H9 (cell line): ENCODE measurements at regions not wholly inside any gene's neighbourhood (a gene's known extent, or its start where the extent isn't known, plus 50 kb on each side); places are given as distances from the start of the nearest gene placed in this dataset.

Experiments used
- DNase-seq: peaks from one replicate; pipeline ENCODE4 v3.0.0-alpha.2; 2017
- H2AFZ ChIP-seq: one replicate; pipeline ENCODE4 v1.6.1; 2013; ENCODE audit warnings: mild to moderate bottlenecking, low read length, control low read depth, moderate library complexity
- H2AK5ac ChIP-seq: 2 replicates; pipeline ENCODE4 v1.6.1; 2013; ENCODE audit warnings: low read length, control low read depth, mixed read lengths; ENCODE audit not compliant: insufficient read length
- H2BK120ac ChIP-seq: one replicate; pipeline ENCODE4 v1.6.1; 2013; ENCODE audit warnings: low read depth, mild to moderate bottlenecking, low read length, control low read depth, inconsistent platforms; ENCODE audit not compliant: poor library complexity, severe bottlenecking
- H2BK12ac ChIP-seq: 2 replicates; pipeline ENCODE4 v1.6.1; 2013; ENCODE audit warnings: low read length, control low read depth, mixed read lengths, low read depth; ENCODE audit not compliant: insufficient read length
- H2BK15ac ChIP-seq: 2 replicates; pipeline ENCODE4 v1.6.1; 2013; ENCODE audit warnings: low read depth, low read length, control low read depth
- H2BK20ac ChIP-seq: one replicate; pipeline ENCODE4 v1.6.1; 2013; ENCODE audit warnings: low read depth, mild to moderate bottlenecking, low read length, control low read depth, inconsistent platforms; ENCODE audit not compliant: poor library complexity, severe bottlenecking
- H2BK5ac ChIP-seq: 2 replicates; pipeline ENCODE4 v1.6.1; 2013; ENCODE audit warnings: low read length, control low read depth, mixed read lengths; ENCODE audit not compliant: insufficient read length
- H3K14ac ChIP-seq: 2 replicates; pipeline ENCODE4 v1.6.1; 2013; ENCODE audit warnings: low read length, control low read depth; ENCODE audit not compliant: insufficient read depth
- H3K18ac ChIP-seq: 2 replicates; pipeline ENCODE4 v1.6.1; 2013; ENCODE audit warnings: low read depth, mild to moderate bottlenecking, mixed read lengths, low read length, control low read depth; ENCODE audit not compliant: insufficient read length
- H3K23ac ChIP-seq: 2 replicates; pipeline ENCODE4 v1.6.1; 2013; ENCODE audit warnings: low read length, control low read depth, mixed read lengths, low read depth; ENCODE audit not compliant: insufficient read length
- H3K23me2 ChIP-seq: 2 replicates; pipeline ENCODE4 v1.6.1; 2013; ENCODE audit warnings: low read depth, mild to moderate bottlenecking, mixed read lengths, low read length, control low read depth; ENCODE audit not compliant: insufficient read length, poor library complexity, severe bottlenecking
- H3K27ac ChIP-seq: 2 replicates; pipeline ENCODE4 v1.5.1; 2013; ENCODE audit warnings: low read length, control low read depth, mixed read lengths, low read depth; ENCODE audit not compliant: insufficient read length
- H3K27me3 ChIP-seq: 2 replicates; pipeline ENCODE4 v1.6.1; 2013; ENCODE audit warnings: low read length, control low read depth, inconsistent platforms; ENCODE audit not compliant: insufficient read depth
- H3K4ac ChIP-seq: 2 replicates; pipeline ENCODE4 v1.6.1; 2013; ENCODE audit warnings: low read depth, mild to moderate bottlenecking, control low read depth, inconsistent platforms, low read length, moderate library complexity
- H3K4me1 ChIP-seq: 2 replicates; pipeline ENCODE4 v1.6.1; 2013; ENCODE audit warnings: low read length, control low read depth, inconsistent platforms; ENCODE audit not compliant: insufficient read depth
- H3K4me2 ChIP-seq: 2 replicates; pipeline ENCODE4 v1.6.1; 2013; ENCODE audit warnings: low read length, control low read depth, mixed read lengths; ENCODE audit not compliant: insufficient read length, insufficient read depth
- H3K56ac ChIP-seq: 2 replicates; pipeline ENCODE4 v1.6.1; 2013; ENCODE audit warnings: low read depth, mild to moderate bottlenecking, mixed read lengths, low read length, control low read depth; ENCODE audit not compliant: insufficient read length
- H3K79me1 ChIP-seq: 2 replicates; pipeline ENCODE4 v1.6.1; 2013; ENCODE audit warnings: low read depth, mild to moderate bottlenecking, moderate library complexity, low read length, control low read depth, inconsistent platforms; ENCODE audit not compliant: insufficient read depth, poor library complexity, severe bottlenecking
- H3K79me2 ChIP-seq: 2 replicates; pipeline ENCODE4 v1.6.1; 2013; ENCODE audit warnings: low read length, control low read depth, inconsistent platforms; ENCODE audit not compliant: insufficient read depth
- H3K9ac ChIP-seq: 2 replicates; pipeline ENCODE4 v1.6.1; 2013; ENCODE audit warnings: low read length, control low read depth, mixed read lengths; ENCODE audit not compliant: insufficient read length; ENCODE audit errors: extremely low read depth
- H3K9me3 ChIP-seq: one replicate; pipeline ENCODE4 v1.6.1; 2013; ENCODE audit warnings: low read depth, low read length, inconsistent platforms; ENCODE audit not compliant: control insufficient read depth
- H3T11ph ChIP-seq: one replicate; pipeline ENCODE4 v1.6.1; 2013; ENCODE audit warnings: mild to moderate bottlenecking, low read length, control low read depth, inconsistent platforms
- H4K20me1 ChIP-seq: one replicate; pipeline ENCODE4 v1.6.1; 2013; ENCODE audit not compliant: control insufficient read depth, insufficient read length, insufficient read depth
- H4K5ac ChIP-seq: 2 replicates; pipeline ENCODE4 v1.6.1; 2013; ENCODE audit warnings: low read depth, mild to moderate bottlenecking, mixed read lengths, low read length, control low read depth; ENCODE audit not compliant: insufficient read length
- H4K8ac ChIP-seq: replicated peaks from 2 replicates; pipeline ENCODE4 v1.6.1; 2013; ENCODE audit warnings: low read length, control low read depth, mixed read lengths, low read depth; ENCODE audit not compliant: insufficient read length
- H4K91ac ChIP-seq: 2 replicates; pipeline ENCODE4 v1.6.1; 2013; ENCODE audit warnings: low read depth, mild to moderate bottlenecking, moderate library complexity, mixed read lengths, low read length, control low read depth; ENCODE audit not compliant: insufficient read length
- H3K27ac Mint-ChIP-seq, 3 experiments: 2 replicates in 2 of 3; 3 replicates in 1 of 3; pipeline ENCODE4 v1.8.0; 2020 to 2021; ENCODE audit warnings: mixed read lengths in 3 of 3, mild to moderate bottlenecking in 1 of 3, moderate library complexity in 1 of 3
- H3K27me3 Mint-ChIP-seq: 2 replicates; pipeline ENCODE4 v1.8.0; 2021; ENCODE audit warnings: low read depth, mild to moderate bottlenecking, moderate library complexity, mixed read lengths
- H3K36me3 Mint-ChIP-seq, 3 experiments: 2 replicates in 2 of 3; 3 replicates in 1 of 3; pipeline ENCODE4 v1.8.0; 2020 to 2021; ENCODE audit warnings: low read depth in 3 of 3, mixed read lengths in 3 of 3; ENCODE audit not compliant: insufficient read depth in 1 of 3
- H3K4me1 Mint-ChIP-seq, 2 experiments: 2 replicates each; pipeline ENCODE4 v1.8.0; 2020; ENCODE audit warnings: mixed read lengths in 2 of 2
- H3K4me3 Mint-ChIP-seq, 2 experiments: 2 replicates in 1 of 2; 3 replicates in 1 of 2; pipeline ENCODE4 v1.8.0; 2020 to 2021; ENCODE audit warnings: mild to moderate bottlenecking in 2 of 2, mixed read lengths in 2 of 2, moderate library complexity in 1 of 2
- H3K9me3 Mint-ChIP-seq, 2 experiments: 2 replicates in 1 of 2; 3 replicates in 1 of 2; pipeline ENCODE4 v1.8.0; 2020; ENCODE audit warnings: mild to moderate bottlenecking in 2 of 2, mixed read lengths in 2 of 2, moderate library complexity in 1 of 2
- CTCF ChIP-seq: fragments of 200-600 bp; sonication (generic); conservative IDR thresholded peaks from 3 replicates; pipeline ENCODE4 v1.8.0; 2021; ENCODE audit warnings: antibody characterized with exemption, mild to moderate bottlenecking
- WGBS: extraction: QIAGEN DNeasy Blood & Tissue Kit; methylation state at CpG from one replicate; pipeline ENCODE4 v1.1.7; 2013; ENCODE audit warnings: missing lambda C conversion rate, low lambda C conversion rate, mixed read lengths; ENCODE audit not compliant: insufficient read length; ENCODE audit errors: extremely low coverage; 5-methylcytosine and 5-hydroxymethylcytosine counted together

DNA sequence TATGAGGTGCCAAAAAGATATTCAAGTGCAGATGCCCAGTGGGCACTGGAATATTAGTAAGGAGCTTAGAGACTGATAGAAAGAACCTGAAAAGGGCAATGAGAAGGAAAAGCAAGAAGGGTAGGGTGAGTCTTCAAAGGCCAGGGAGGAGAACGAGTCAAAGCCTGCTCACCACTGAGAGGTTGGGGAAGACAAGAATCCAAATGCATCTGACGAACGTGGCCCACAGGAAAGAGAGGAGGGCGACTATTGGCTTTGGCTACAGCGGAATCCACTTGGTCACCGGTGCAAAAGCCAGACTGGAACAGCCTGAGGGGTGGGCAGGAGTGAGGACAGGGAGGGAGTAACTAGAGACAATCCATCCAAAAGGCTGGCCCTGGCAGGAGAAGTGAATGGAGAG is 216.7 kb upstream of the KLF14 start:
- H4K5ac ChIP-seq, result no peak overlapping the region
- H3K27me3 Mint-ChIP-seq, result no peaks in the 10 kb centered on the region; the same call in 1 of the 2 replicates
- peaks cover 9% of the 10 kb centered on the region; the same call in 1 of the 2 replicates for H3K4me1 ChIP-seq

More for the DNA sequence above, 216.7 kb upstream of the KLF14 start:
- Histone ChIP-seq H3T11ph (no peak overlapping the region), H3K9ac (no peak overlapping the region), H3K4ac (no peak overlapping the region), H3K79me2 (no peaks in the 10 kb centered on the region), H2BK5ac (no peak overlapping the region), H4K8ac (no peak overlapping the region), H3K23ac (no peak overlapping the region), H3K9me3 (no peaks in the 10 kb centered on the region), H3K18ac (no peak overlapping the region), H4K91ac (no peak overlapping the region), H3K79me1 (no peaks in the 10 kb centered on the region), H2BK12ac (no peak overlapping the region), H3K27ac (no peak overlapping the region), H3K56ac (no peak overlapping the region), H3K4me2 (no peak overlapping the region), H3K23me2 (no peaks in the 10 kb centered on the region), H2BK15ac (no peak overlapping the region), H4K20me1 (no peaks in the 10 kb centered on the region), H3K14ac (no peak overlapping the region), H2BK120ac (no peak overlapping the region), H2BK20ac (no peak overlapping the region), H2AFZ (no peak overlapping the region), H2AK5ac (no peak overlapping the region), H3K27me3 (no peaks in the 10 kb centered on the region)
- Mint-ChIP-seq H3K9me3 (no peaks in the 10 kb centered on the region; a peak in 1 of 5 replicates), H3K36me3 (no peaks in the 10 kb centered on the region; a peak in 3 of 7 replicates), H3K4me3 (no peak overlapping the region), H3K27ac (no peak overlapping the region), H3K4me1 (peaks cover 10 to 12% of the 10 kb centered on the region in 2 experiments)
- TF ChIP-seq CTCF, result no peak
- WGBS, result no CpG with 5 or more reads among the region's 6 CpGs
- DNase-seq, result no peak
